ENCODE measurements at regions not wholly inside any gene's neighbourhood (a gene's known extent, or its start where the extent isn't known, plus 50 kb on each side); places are given as distances from the start of the nearest gene placed in this dataset.

DNA sequence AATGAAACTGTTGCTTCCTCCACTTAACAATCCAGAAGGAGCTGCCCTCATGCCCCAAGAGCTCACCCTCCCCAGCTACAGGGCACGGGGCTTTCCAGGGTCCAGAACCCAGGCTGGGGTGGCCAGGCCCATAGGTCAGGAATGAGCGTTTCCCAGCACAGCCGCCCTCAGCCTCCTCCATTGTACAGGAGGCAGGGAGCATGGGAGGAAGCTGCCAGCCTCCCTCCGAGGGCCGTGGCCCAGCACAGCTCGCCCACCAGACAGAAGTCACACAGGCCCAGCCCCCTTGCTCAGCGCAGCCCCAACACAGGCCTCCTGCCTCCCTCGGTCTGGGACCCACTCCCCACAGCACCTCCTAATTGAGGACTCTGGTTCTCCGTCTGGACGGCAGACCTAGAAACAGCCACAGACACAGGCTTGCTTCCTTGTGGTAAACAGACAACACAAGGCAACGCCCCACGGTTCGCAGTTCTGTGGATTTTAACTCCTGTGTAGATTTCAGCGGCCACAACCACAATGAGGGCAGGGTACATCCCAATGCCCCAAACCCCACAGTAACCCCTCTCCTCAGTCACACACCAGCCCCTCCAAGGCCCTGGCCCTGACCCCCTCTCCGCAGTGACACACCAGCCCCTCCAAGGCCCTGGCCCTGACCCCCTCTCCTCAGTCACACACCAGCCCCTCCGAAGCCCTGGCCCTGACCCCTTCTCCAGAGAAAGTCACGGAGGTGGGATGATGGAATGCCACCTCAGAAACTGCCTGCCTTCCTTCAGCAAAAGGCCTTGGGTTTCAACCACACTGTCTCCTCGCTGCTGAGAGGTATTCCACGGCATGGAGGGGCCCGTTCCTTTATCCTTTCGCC, 173.5 kb downstream of the DLL1 start:
- H3K36me3 Mint-ChIP-seq = peaks cover 1 to 22% (median 2%) of the 10 kb centered on the region in 3 donors
- H3K27ac ChIP-seq (ENCODE audit: low read depth, low read length) = no peak overlapping the region
- no peaks in the 10 kb centered on the region for H3K4me1 ChIP-seq (ENCODE audit: insufficient read depth, low read length)
- H3K9me3 Mint-ChIP-seq = peaks cover 17 to 35% (median 34%) of the 10 kb centered on the region in 5 donors
- H3K4me1 Mint-ChIP-seq = no peaks in the 10 kb centered on the region
- peaks cover 6 to 8% of the 10 kb centered on the region in 2 donors for H3K27me3 Mint-ChIP-seq
- H3K4me3 Mint-ChIP-seq = no peak overlapping the region
- H3K4me3 ChIP-seq (ENCODE audit: low read length) = no peak overlapping the region
- H3K9me3 ChIP-seq (ENCODE audit: low read length) = peaks cover 5% of the 10 kb centered on the region
- H3K27ac Mint-ChIP-seq = no peak overlapping the region
- no peaks in the 10 kb centered on the region for H3K27me3 ChIP-seq (ENCODE audit: insufficient read depth, low read length, poor library complexity, severe bottlenecking)
- no peak for DNase-seq
- CTCF ChIA-PET = no interaction called here
- H3K36me3 ChIP-seq (ENCODE audit: insufficient read depth, low read length) = no peaks in the 10 kb centered on the region
- POLR2A ChIA-PET = no interaction called here

DNA sequence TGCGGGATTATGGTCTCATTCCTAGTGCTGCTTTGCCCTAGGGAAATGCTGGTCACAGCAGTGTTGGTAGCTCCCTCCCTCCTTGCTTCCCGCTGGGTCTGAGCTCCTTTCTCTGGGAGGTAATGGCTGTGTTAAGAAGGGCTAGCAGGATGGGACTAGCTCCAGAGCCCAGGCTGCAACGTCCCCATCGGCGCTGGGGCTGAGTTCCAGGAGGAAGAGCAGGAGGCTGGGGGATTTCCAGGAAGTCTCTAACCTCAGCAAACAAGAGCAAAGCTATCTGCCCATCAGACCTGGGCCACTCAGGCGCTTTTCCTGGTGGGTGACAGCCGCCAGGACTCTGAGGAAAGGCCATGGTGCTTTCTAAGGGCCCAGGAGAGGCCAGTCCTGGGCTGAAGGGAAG, 174.2 kb downstream of the DLL1 start:
- Histone ChIP-seq H3K4me1 (ENCODE audit: insufficient read depth, low read length) (no peaks in the 10 kb centered on the region), H3K4me3 (ENCODE audit: low read length) (no peak overlapping the region), H3K27me3 (ENCODE audit: insufficient read depth, low read length, poor library complexity, severe bottlenecking) (no peaks in the 10 kb centered on the region), H3K9me3 (ENCODE audit: low read length) (peaks cover 5% of the 10 kb centered on the region), H3K27ac (ENCODE audit: low read depth, low read length) (no peak overlapping the region), H3K36me3 (ENCODE audit: insufficient read depth, low read length) (no peaks in the 10 kb centered on the region)
- POLR2A ChIA-PET = no interaction called here
- H3K27me3 Mint-ChIP-seq = peaks cover 5 to 8% of the 10 kb centered on the region in 2 donors
- CTCF ChIA-PET = no interaction called here
- H3K36me3 Mint-ChIP-seq = peaks cover 1 to 20% (median 2%) of the 10 kb centered on the region in 3 donors
- H3K4me3 Mint-ChIP-seq = no peak overlapping the region
- no peaks in the 10 kb centered on the region for H3K4me1 Mint-ChIP-seq
- peaks cover 16 to 33% (median 29%) of the 10 kb centered on the region in 5 donors for H3K9me3 Mint-ChIP-seq
- H3K27ac Mint-ChIP-seq = no peak overlapping the region
- DNase-seq = peak in 1 of 5 donors; percentile 39

DNA sequence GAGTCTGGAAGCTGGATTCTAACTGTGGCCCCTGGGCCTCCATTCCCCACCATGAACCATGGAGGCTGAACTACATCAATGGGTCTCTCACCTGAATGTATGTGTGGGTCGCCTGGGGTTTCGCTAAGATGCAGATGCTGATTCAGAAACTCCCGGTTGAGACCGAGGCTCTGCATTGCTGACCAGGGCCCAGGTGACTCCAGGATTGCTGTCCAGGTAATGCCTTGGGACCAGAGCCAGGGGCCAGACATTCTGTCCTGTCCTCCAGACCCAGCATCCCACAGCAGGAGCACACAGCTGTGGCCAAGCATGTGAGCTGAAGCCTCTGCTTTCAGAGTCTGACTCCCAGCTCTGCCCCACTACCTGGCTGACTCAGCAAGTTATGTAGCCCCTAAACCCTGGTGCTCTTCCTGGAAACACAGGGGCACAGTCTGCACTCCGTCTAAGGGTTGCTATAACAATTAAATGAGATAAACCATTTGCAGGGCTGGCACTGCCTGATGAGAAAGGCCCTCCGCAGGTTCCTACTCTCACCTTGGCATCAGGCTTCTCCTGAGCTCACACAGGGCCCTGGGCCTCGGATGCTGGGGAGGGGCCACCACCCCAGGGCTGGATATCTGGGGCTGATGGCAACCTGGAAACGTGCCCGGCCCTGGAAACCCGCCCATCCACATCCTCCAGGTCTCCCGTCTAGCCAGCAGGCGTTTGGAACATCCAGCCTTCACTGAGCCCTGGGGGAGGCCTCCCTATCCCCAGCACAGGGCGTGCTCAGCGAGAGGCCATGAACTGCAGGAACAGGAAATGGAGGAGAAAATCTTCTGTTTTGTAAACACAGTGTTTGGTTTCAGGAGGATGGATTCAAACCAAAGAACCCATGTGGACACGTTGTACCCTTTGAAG, 175.7 kb downstream of the DLL1 start:
- Mint-ChIP-seq H3K9me3 (peaks cover 2 to 19% (median 15%) of the 10 kb centered on the region in 5 donors), H3K27ac (peak overlapping the region in 2 of 8 donors; percentile 63 to 68), H3K36me3 (peaks cover 0 to 9% (median 2%) of the 10 kb centered on the region in 3 donors), H3K27me3 (peaks cover 5 to 8% of the 10 kb centered on the region in 2 donors), H3K4me1 (no peaks in the 10 kb centered on the region), H3K4me3 (no peak overlapping the region)
- H3K4me1 ChIP-seq (ENCODE audit: insufficient read depth, low read length) = no peaks in the 10 kb centered on the region
- H3K4me3 ChIP-seq (ENCODE audit: low read length) = no peak overlapping the region
- peaks cover under 1% of the 10 kb centered on the region for H3K9me3 ChIP-seq (ENCODE audit: low read length)
- DNase-seq = no peak
- CTCF ChIA-PET = no interaction called here
- no peaks in the 10 kb centered on the region for H3K36me3 ChIP-seq (ENCODE audit: insufficient read depth, low read length)
- no peak overlapping the region for H3K27ac ChIP-seq (ENCODE audit: low read depth, low read length)
- no peaks in the 10 kb centered on the region for H3K27me3 ChIP-seq (ENCODE audit: insufficient read depth, low read length, poor library complexity, severe bottlenecking)
- POLR2A ChIA-PET = no interaction called here

DNA sequence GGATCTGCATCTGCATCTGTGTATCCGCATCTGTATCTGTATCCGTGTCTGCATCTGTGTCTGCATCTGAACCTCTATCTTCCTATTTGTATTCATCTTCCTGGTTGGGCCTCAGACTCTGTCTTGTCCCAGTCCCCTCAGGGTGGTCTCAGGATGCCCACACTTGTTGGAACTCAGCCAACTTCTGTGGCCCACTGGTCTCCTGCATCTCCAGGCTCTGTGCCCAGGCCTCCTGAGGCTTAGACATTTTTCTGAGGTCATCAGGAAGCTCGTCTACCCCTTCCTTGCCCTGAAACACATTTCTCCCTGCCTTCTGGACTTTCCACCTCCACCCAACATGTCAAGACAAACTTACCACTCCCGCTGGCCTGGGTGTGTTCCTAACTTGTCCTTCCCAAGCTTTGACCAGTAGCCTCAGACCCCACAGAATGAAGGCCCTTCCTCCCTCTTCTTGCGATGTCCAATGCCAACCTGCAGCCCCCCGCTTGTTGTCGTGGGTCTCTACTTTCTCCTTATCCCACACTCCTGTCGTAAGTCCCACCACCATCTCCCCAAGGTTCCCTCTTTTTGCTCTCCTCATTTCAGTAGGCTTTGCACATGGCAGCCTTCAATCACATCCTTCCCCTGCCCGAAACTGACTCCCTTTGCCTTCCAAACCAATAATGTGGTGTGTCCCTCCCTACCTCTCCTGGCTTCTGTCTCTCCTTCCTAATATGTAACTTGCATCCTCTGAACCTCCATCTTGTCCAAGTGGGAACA, 176.5 kb downstream of the DLL1 start:
- peaks cover 5 to 8% of the 10 kb centered on the region in 2 donors for H3K27me3 Mint-ChIP-seq
- no peak overlapping the region for H3K4me3 Mint-ChIP-seq
- H3K9me3 Mint-ChIP-seq = peaks cover 0 to 10% (median 6%) of the 10 kb centered on the region in 5 donors
- Histone ChIP-seq H3K27ac (ENCODE audit: low read depth, low read length) (no peak overlapping the region), H3K27me3 (ENCODE audit: insufficient read depth, low read length, poor library complexity, severe bottlenecking) (no peaks in the 10 kb centered on the region), H3K9me3 (ENCODE audit: low read length) (no peaks in the 10 kb centered on the region), H3K36me3 (ENCODE audit: insufficient read depth, low read length) (no peaks in the 10 kb centered on the region), H3K4me1 (ENCODE audit: insufficient read depth, low read length) (no peaks in the 10 kb centered on the region), H3K4me3 (ENCODE audit: low read length) (no peak overlapping the region)
- ChIA-PET CTCF (no interaction called here), POLR2A (no interaction called here)
- no peaks in the 10 kb centered on the region for H3K4me1 Mint-ChIP-seq
- peaks cover 0 to 5% (median 0%) of the 10 kb centered on the region in 3 donors for H3K36me3 Mint-ChIP-seq
- no peak for DNase-seq
- H3K27ac Mint-ChIP-seq = peak overlapping the region in 2 of 8 donors; percentile 33 to 68

DNA sequence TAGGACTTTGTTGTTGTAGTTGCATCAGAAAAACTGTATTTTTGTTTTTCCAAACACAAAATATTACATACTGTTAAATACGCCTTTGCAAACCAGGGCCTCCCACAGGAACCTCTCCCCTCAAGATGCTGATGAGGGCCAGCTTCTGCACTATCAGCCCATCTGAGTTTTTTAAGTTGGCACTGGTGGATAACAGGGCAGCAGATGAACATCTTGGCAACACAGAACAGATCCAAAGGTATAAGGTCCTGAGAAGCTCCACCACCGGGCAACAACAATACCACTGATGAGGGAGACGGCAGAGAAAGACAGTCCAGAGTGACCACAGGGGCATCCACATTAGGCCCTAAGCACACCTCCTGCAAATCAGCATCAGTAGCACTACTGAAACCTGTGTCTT, 177.7 kb downstream of the DLL1 start:
- Mint-ChIP-seq H3K9me3 (peaks cover 0 to 3% (median 0%) of the 10 kb centered on the region in 5 donors), H3K4me1 (no peaks in the 10 kb centered on the region), H3K27ac (no peak overlapping the region), H3K36me3 (no peaks in the 10 kb centered on the region), H3K27me3 (peaks cover 3 to 13% of the 10 kb centered on the region in 2 donors), H3K4me3 (no peak overlapping the region)
- ChIA-PET POLR2A (no interaction called here), CTCF (no interaction called here)
- Histone ChIP-seq H3K27me3 (ENCODE audit: insufficient read depth, low read length, poor library complexity, severe bottlenecking) (no peaks in the 10 kb centered on the region), H3K4me3 (ENCODE audit: low read length) (no peak overlapping the region), H3K4me1 (ENCODE audit: insufficient read depth, low read length) (no peaks in the 10 kb centered on the region), H3K27ac (ENCODE audit: low read depth, low read length) (no peak overlapping the region), H3K9me3 (ENCODE audit: low read length) (no peaks in the 10 kb centered on the region), H3K36me3 (ENCODE audit: insufficient read depth, low read length) (no peaks in the 10 kb centered on the region)
- DNase-seq = no peak

DNA sequence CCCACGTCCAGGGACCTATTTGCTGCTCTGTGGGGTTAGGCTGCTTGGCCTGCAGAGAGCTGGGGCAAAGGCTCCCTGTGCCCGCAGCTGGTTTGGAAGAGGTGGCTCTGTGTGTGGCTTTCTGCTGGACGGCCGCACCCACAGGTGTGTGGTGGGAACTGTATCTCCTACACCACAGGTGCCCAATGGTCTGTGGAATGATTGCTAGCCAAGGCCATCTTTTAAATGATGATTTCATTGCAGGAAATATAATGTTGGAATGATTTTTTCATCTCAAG, 178.4 kb downstream of the DLL1 start:
- Mint-ChIP-seq H3K36me3 (no peaks in the 10 kb centered on the region), H3K27me3 (peaks cover 5 to 13% of the 10 kb centered on the region in 2 donors), H3K9me3 (peaks cover 0 to 3% (median 0%) of the 10 kb centered on the region in 5 donors), H3K4me1 (no peaks in the 10 kb centered on the region), H3K4me3 (no peak overlapping the region), H3K27ac (peak overlapping the region in 1 of 8 donors; percentile 43)
- Histone ChIP-seq H3K4me1 (ENCODE audit: insufficient read depth, low read length) (no peaks in the 10 kb centered on the region), H3K36me3 (ENCODE audit: insufficient read depth, low read length) (no peaks in the 10 kb centered on the region), H3K4me3 (ENCODE audit: low read length) (no peak overlapping the region), H3K27me3 (ENCODE audit: insufficient read depth, low read length, poor library complexity, severe bottlenecking) (no peaks in the 10 kb centered on the region), H3K9me3 (ENCODE audit: low read length) (no peaks in the 10 kb centered on the region), H3K27ac (ENCODE audit: low read depth, low read length) (no peak overlapping the region)
- DNase-seq = no peak
- ChIA-PET POLR2A (no interaction called here), CTCF (no interaction called here)

DNA sequence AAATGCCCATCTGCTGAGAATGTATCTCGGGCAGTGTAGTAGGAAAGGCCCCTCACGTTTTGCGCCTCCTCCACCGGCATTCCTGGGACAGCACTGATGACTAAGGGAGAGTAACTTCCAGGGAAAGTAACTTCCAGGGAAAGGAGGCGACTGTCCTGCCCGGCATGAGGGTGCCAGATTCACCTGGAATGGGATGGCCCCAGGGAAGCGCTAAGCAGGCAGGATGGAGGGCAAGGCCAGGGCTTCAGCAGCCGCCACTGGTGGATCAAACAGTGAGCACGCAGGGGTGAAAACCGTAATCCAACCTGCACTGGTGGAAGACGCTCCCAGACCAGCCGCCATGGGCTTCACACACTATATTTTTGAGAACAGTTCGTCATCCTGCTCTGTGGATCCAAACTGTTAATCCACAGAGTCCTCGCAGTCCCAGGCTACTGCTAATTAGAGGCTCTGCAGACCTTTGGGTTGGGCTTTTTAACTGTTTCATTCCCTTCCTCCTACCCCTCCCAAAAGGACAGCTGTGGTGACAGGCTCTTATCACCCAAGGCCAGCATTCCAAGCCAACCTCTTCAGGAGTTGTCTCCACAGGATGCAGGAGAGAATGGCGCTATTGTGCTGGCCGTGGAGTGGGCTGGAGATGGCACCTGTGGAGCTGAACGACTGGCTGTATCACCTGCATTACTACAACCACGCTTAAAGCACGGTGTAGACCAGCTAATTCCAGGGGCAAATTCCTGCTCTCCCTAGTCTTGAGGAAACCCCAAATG, 178.9 kb downstream of the DLL1 start:
- Histone ChIP-seq H3K36me3 (ENCODE audit: insufficient read depth, low read length) (no peaks in the 10 kb centered on the region), H3K27me3 (ENCODE audit: insufficient read depth, low read length, poor library complexity, severe bottlenecking) (no peaks in the 10 kb centered on the region), H3K9me3 (ENCODE audit: low read length) (no peaks in the 10 kb centered on the region), H3K4me3 (ENCODE audit: low read length) (no peak overlapping the region), H3K4me1 (ENCODE audit: insufficient read depth, low read length) (no peaks in the 10 kb centered on the region), H3K27ac (ENCODE audit: low read depth, low read length) (no peak overlapping the region)
- CTCF ChIA-PET = no interaction called here
- POLR2A ChIA-PET = no interaction called here
- DNase-seq = no peak
- Mint-ChIP-seq H3K4me1 (no peaks in the 10 kb centered on the region), H3K4me3 (no peak overlapping the region), H3K27me3 (peaks cover 4 to 18% of the 10 kb centered on the region in 2 donors), H3K9me3 (peaks cover 0 to 3% (median 0%) of the 10 kb centered on the region in 5 donors), H3K36me3 (no peaks in the 10 kb centered on the region), H3K27ac (no peak overlapping the region)

All from CD8-positive, alpha-beta memory T cell (primary cell).